ACC112 (cell line): ENCODE measurements at regions not wholly inside any gene's neighbourhood (a gene's known extent, or its start where the extent isn't known, plus 50 kb on each side); places are given as distances from the start of the nearest gene placed in this dataset.
"Not testable (repeated sequence)": the region's sequence is repeated elsewhere in the genome, so short reads cannot be mapped to it uniquely, and the experiment has no call there.

Experiments used
- H2AFZ ChIP-seq: fragments of 200-600 bp; sonication (generic); one replicate; pipeline ENCODE4 v1.6.0; 2017; ENCODE audit warnings: antibody characterized with exemption, low read length; ENCODE audit not compliant: unreplicated experiment
- H3K27ac ChIP-seq: fragments of 200-600 bp; sonication (generic); 2 replicates; pipeline ENCODE4 v1.5.1; 2014; ENCODE audit warnings: low read depth, mild to moderate bottlenecking, antibody characterized with exemption, low read length, moderate library complexity
- H3K27me3 ChIP-seq: fragments of 200-600 bp; sonication (generic); 2 replicates; pipeline ENCODE4 v1.6.1; 2014; ENCODE audit warnings: mild to moderate bottlenecking, antibody characterized with exemption, low read length, moderate library complexity, mixed read lengths; ENCODE audit not compliant: insufficient read depth
- H3K36me3 ChIP-seq: fragments of 200-600 bp; sonication (generic); 2 replicates; pipeline ENCODE4 v1.6.1; 2016; ENCODE audit warnings: mild to moderate bottlenecking, antibody characterized with exemption, low read length, moderate library complexity, mixed read lengths; ENCODE audit not compliant: insufficient read depth
- H3K4me1 ChIP-seq: fragments of 200-600 bp; sonication (generic); one replicate; pipeline ENCODE4 v1.6.1; 2016; ENCODE audit warnings: low read length, mixed read lengths; ENCODE audit not compliant: insufficient read depth, unreplicated experiment, control insufficient read depth
- H3K4me3 ChIP-seq: fragments of 200-600 bp; sonication (generic); 2 replicates; pipeline ENCODE4 v1.5.1; 2014; ENCODE audit warnings: mild to moderate bottlenecking, low read depth, low read length
- H3K79me2 ChIP-seq: fragments of 200-600 bp; sonication (generic); one replicate; pipeline ENCODE4 v1.6.0; 2016; ENCODE audit warnings: low read length; ENCODE audit not compliant: control insufficient read depth, unreplicated experiment, insufficient read depth

GRCh38 chr7:125084196-125084595, 154.6 kb upstream of the POT1 start:
- no peaks in the 10 kb centered on the region for H3K79me2 ChIP-seq
- no peak overlapping the region for H3K27ac ChIP-seq
- no peaks in the 10 kb centered on the region for H3K36me3 ChIP-seq
- no peaks in the 10 kb centered on the region for H3K27me3 ChIP-seq
- H2AFZ ChIP-seq = no peak overlapping the region
- H3K4me1 ChIP-seq = no peaks in the 10 kb centered on the region
- no peak overlapping the region for H3K4me3 ChIP-seq

GRCh38 chr7:125074141-125074540, 144.5 kb upstream of the POT1 start:
- no peak overlapping the region for H3K4me3 ChIP-seq
- H3K36me3 ChIP-seq = no peaks in the 10 kb centered on the region
- H3K79me2 ChIP-seq = no peaks in the 10 kb centered on the region
- no peaks in the 10 kb centered on the region for H3K4me1 ChIP-seq
- H3K27me3 ChIP-seq = no peaks in the 10 kb centered on the region
- H2AFZ ChIP-seq = no peak overlapping the region
- H3K27ac ChIP-seq = no peak overlapping the region

- no peak overlapping the region for H3K27ac ChIP-seq
- H3K4me1 ChIP-seq = peaks cover 17% of the 10 kb centered on the region
- H2AFZ ChIP-seq = no peak overlapping the region
- no peak overlapping the region for H3K4me3 ChIP-seq
- H3K27me3 ChIP-seq = no peaks in the 10 kb centered on the region
- H3K79me2 ChIP-seq = no peaks in the 10 kb centered on the region
- no peaks in the 10 kb centered on the region for H3K36me3 ChIP-seq
These were observed 135.9 kb upstream of the POT1 start for GRCh38 chr7:125065546-125065945.

GRCh38 chr7:125065001-125065400, 135.4 kb upstream of the POT1 start:
- Histone ChIP-seq H3K36me3 (no peaks in the 10 kb centered on the region), H3K79me2 (no peaks in the 10 kb centered on the region), H3K27me3 (no peaks in the 10 kb centered on the region), H3K4me1 (peaks cover 19% of the 10 kb centered on the region), H2AFZ (no peak overlapping the region), H3K27ac (no peak overlapping the region), H3K4me3 (no peak overlapping the region)

- Histone ChIP-seq H3K36me3 (no peaks in the 10 kb centered on the region), H2AFZ (peak overlapping the region; percentile 38), H3K4me3 (peak overlapping the region; percentile 35; the same call in 1 of the 2 replicates), H3K27ac (peak overlapping the region; percentile 73), H3K27me3 (no peaks in the 10 kb centered on the region), H3K4me1 (peaks cover 19% of the 10 kb centered on the region), H3K79me2 (no peaks in the 10 kb centered on the region)
These were observed 132.3 kb upstream of the POT1 start for GRCh38 chr7:125061776-125062397.

- H3K4me3 ChIP-seq = not testable (repeated sequence)
- H2AFZ ChIP-seq = peak overlapping the region; percentile 46
- H3K27ac ChIP-seq = peak overlapping the region; percentile 73
These were observed 131.6 kb upstream of the POT1 start for GRCh38 chr7:125061083-125061745.

GRCh38 chr7:125059861-125060456, 130.3 kb upstream of the POT1 start:
- H3K27me3 ChIP-seq = no peaks in the 10 kb centered on the region
- H3K27ac ChIP-seq = no peak overlapping the region
- H3K36me3 ChIP-seq = no peaks in the 10 kb centered on the region
- no peak overlapping the region for H2AFZ ChIP-seq
- peaks cover 19% of the 10 kb centered on the region for H3K4me1 ChIP-seq
- no peak overlapping the region for H3K4me3 ChIP-seq
- H3K79me2 ChIP-seq = no peaks in the 10 kb centered on the region

More at GRCh38 chr7:125061083-125061745, 131.6 kb upstream of the POT1 start:
- H3K36me3 ChIP-seq, H3K27me3 ChIP-seq, H3K79me2 ChIP-seq: not testable (repeated sequence)
- peaks cover 19% of the 10 kb centered on the region for H3K4me1 ChIP-seq

GRCh38 chr7:125057963-125058362, 128.3 kb upstream of the POT1 start:
- Histone ChIP-seq H3K79me2 (no peaks in the 10 kb centered on the region), H2AFZ (no peak overlapping the region), H3K36me3 (no peaks in the 10 kb centered on the region), H3K27me3 (no peaks in the 10 kb centered on the region), H3K4me3 (no peak overlapping the region), H3K27ac (no peak overlapping the region), H3K4me1 (peaks cover 16% of the 10 kb centered on the region)

GRCh38 chr7:125055376-125055775, 125.8 kb upstream of the POT1 start:
- Histone ChIP-seq H3K79me2 (no peaks in the 10 kb centered on the region), H3K27ac (no peak overlapping the region), H3K4me1 (peaks cover under 1% of the 10 kb centered on the region), H3K27me3 (no peaks in the 10 kb centered on the region), H3K4me3 (no peak overlapping the region), H2AFZ (no peak overlapping the region), H3K36me3 (no peaks in the 10 kb centered on the region)

GRCh38 chr7:125046767-125047166, 117.1 kb upstream of the POT1 start:
- no peak overlapping the region for H3K4me3 ChIP-seq
- H2AFZ ChIP-seq = no peak overlapping the region
- no peaks in the 10 kb centered on the region for H3K36me3 ChIP-seq
- no peaks in the 10 kb centered on the region for H3K27me3 ChIP-seq
- no peaks in the 10 kb centered on the region for H3K79me2 ChIP-seq
- H3K4me1 ChIP-seq = no peaks in the 10 kb centered on the region
- no peak overlapping the region for H3K27ac ChIP-seq

- Histone ChIP-seq H2AFZ (no peak overlapping the region), H3K36me3 (no peaks in the 10 kb centered on the region), H3K79me2 (no peaks in the 10 kb centered on the region)
These were observed 103.9 kb upstream of the POT1 start for GRCh38 chr7:125033506-125033905.

More at GRCh38 chr7:125033506-125033905, 103.9 kb upstream of the POT1 start:
- H3K4me1 ChIP-seq = no peaks in the 10 kb centered on the region
- no peak overlapping the region for H3K27ac ChIP-seq
- no peaks in the 10 kb centered on the region for H3K27me3 ChIP-seq
- no peak overlapping the region for H3K4me3 ChIP-seq
